ENCODE measurements at regions not wholly inside any gene's neighbourhood (a gene's known extent, or its start where the extent isn't known, plus 50 kb on each side); places are given as distances from the start of the nearest gene placed in this dataset.

- Mint-ChIP-seq H3K36me3 (no peaks in the 10 kb centered on the region), H3K27ac (no peak overlapping the region), H3K4me3 (no peak overlapping the region), H3K9me3 (no peaks in the 10 kb centered on the region), H3K4me1 (peaks cover 0 to 1% (median 0%) of the 10 kb centered on the region in 4 donors), H3K27me3 (peaks cover 0 to 29% (median 10%) of the 10 kb centered on the region in 5 donors)
- POLR2A ChIA-PET: no interaction called here
- ATAC-seq: no peak
- DNase-seq: no peak
These were observed 336.4 kb downstream of the EIPR1 start for GRCh38 chr2:3041246-3041645.

DNA sequence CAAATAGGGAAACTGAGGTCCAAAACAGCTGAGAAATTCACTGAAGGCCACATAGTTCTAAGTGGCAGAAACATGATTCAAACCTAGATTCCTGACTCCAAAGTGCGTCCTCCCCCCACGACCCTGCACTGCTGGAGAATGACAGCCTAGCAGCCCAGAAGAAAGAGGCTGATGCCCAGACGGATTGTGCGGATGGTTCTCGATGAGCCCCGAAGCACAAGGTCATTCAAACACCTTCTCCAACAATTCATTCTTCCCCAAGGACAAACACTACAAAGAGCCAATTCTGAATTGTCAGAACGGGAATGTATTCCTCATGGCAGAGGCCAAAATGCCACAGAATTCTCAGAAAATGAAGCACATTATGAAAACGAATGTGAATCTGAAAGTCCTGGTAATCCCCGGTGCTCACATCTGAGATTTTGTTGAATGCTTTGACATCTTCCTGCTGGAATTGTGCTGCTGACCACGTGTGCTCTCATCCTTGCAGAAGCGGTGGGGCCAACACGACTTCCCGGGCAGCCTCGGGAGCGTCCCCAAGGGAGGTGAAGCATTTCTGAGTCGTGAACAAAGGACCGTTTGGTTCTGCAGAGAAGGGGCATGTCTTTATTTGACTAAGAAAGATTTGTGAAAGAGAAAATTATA is 337.0 kb downstream of the EIPR1 start:
- Mint-ChIP-seq H3K4me1 (peaks cover 0 to 1% (median 0%) of the 10 kb centered on the region in 4 donors), H3K9me3 (no peaks in the 10 kb centered on the region), H3K27me3 (peaks cover 0 to 33% (median 10%) of the 10 kb centered on the region in 5 donors), H3K4me3 (no peak overlapping the region), H3K36me3 (no peaks in the 10 kb centered on the region), H3K27ac (no peak overlapping the region)
- POLR2A ChIA-PET: no interaction called here
- ATAC-seq (no peak), DNase-seq (no peak)

- ATAC-seq: no peak
- POLR2A ChIA-PET: no interaction called here
- Mint-ChIP-seq H3K9me3 (peaks cover 0 to 1% (median 0%) of the 10 kb centered on the region in 9 donors), H3K36me3 (no peaks in the 10 kb centered on the region), H3K27me3 (peaks cover 0 to 39% (median 10%) of the 10 kb centered on the region in 5 donors), H3K4me3 (no peak overlapping the region), H3K4me1 (peaks cover 0 to 2% (median 0%) of the 10 kb centered on the region in 4 donors), H3K27ac (no peak overlapping the region)
- no peak for DNase-seq
These were observed 337.6 kb downstream of the EIPR1 start for GRCh38 chr2:3040066-3040428.

DNA sequence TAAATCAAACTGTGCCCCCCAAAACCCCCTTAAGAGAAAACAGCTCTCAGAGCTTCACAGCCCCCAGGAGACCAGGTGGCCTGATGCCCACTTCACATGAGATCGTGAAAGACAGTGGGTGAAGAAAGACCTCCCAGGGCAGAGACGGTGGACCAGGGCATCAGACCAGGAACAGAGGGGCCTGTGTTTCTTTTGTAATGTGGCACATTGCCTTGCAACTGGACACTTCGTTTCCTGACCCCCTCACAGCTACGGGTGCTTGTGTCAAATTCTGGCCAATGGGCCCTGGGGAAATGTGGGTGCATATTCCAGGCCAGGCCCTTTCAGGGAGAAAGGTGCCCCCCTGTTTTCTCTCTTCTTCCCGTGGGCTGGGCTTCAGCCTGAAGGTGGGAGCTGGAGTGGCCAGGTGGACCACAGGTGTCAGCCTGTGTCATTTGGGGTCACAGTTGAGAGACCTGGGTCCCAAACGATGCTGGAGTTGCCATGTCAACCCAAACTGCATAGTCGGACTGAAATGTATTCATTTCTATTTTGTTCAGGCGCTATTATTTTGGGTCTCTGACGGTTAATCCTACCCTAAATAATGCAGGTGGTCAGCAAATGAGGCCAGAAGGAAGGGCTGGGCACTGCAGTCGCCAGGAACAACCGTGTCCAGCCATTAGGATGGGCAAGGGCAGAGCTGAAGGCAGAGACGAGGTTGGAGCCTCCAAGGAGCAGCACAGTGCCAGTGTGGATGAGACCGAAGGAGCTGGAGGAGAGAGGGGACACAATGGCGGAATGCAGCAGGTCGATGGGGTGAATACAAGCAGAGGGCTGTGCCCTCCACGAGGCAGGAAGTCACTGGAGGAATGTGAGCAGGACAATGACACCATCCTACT is 338.2 kb downstream of the EIPR1 start:
- no peak for DNase-seq
- Mint-ChIP-seq H3K36me3 (no peaks in the 10 kb centered on the region), H3K4me3 (no peak overlapping the region), H3K27ac (no peak overlapping the region), H3K9me3 (peaks cover 0 to 2% (median 0%) of the 10 kb centered on the region in 9 donors), H3K4me1 (peaks cover 0 to 3% (median 0%) of the 10 kb centered on the region in 4 donors), H3K27me3 (peaks cover 0 to 43% (median 10%) of the 10 kb centered on the region in 5 donors)
- POLR2A ChIA-PET: no interaction called here
- no peak for ATAC-seq

- ATAC-seq (no peak), DNase-seq (no peak)
- Mint-ChIP-seq H3K4me1 (peaks cover 0 to 3% (median 0%) of the 10 kb centered on the region in 4 donors), H3K9me3 (peaks cover 0 to 2% (median 0%) of the 10 kb centered on the region in 9 donors), H3K4me3 (no peak overlapping the region), H3K36me3 (no peaks in the 10 kb centered on the region), H3K27me3 (peaks cover 0 to 43% (median 10%) of the 10 kb centered on the region in 5 donors), H3K27ac (peak overlapping the region in 1 of 10 donors; percentile 53)
- POLR2A ChIA-PET: no interaction called here
These were observed 339.0 kb downstream of the EIPR1 start for GRCh38 chr2:3038636-3039035.

DNA sequence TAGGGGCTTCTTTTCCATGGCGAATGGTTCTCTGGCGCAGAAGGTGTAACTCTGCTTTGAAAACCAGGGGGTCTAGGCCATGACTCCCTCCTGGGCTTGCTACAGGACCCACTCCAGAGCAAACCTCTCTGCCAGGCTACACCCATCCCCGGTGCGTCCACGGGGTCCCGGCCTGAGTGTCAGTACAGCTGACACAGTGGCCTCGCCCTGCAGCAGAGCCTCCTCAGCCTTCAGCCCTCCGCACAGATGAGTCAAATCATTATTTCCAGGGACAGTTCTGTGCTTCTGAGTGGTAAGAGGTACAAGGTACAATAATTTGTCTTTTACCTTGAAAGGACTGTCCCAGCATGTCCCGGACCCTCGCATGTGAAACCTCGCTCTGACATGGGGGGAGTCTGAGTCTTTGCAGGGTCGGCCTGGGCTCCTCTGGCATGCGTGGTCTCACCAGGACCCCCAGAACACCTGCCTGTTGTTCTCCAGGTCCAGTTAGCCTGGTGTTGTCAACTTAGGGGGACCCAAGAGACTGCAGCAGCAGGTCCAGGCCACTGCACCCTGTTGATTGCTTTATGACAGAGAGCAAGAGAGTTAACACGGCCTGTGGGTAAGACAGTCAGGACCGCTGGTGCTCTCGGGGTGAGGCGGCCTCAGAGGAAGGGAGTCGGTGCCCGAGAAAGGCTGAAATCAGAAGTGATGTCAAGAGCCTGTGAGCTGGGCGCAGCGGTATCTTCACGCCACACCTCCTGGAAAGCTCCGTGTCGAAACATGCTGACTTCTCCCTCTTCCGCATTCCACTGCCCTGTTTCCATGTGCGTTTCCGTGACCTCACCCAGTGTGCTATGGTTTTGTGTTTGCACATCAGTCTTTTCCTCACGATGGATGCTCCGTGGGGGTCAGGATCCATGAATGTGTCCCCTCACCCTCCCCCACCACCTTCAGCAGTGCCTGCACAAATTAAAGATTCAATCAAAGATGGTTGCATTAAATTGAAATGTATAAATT is 340.1 kb downstream of the EIPR1 start:
- DNase-seq: no peak
- Mint-ChIP-seq H3K9me3 (peaks cover 0 to 6% (median 0%) of the 10 kb centered on the region in 9 donors), H3K4me3 (no peak overlapping the region), H3K4me1 (peaks cover 0 to 3% (median 0%) of the 10 kb centered on the region in 4 donors), H3K27ac (no peak overlapping the region), H3K36me3 (no peaks in the 10 kb centered on the region), H3K27me3 (peaks cover 0 to 43% (median 10%) of the 10 kb centered on the region in 5 donors)
- no peak for ATAC-seq
- POLR2A ChIA-PET: no interaction called here

DNA sequence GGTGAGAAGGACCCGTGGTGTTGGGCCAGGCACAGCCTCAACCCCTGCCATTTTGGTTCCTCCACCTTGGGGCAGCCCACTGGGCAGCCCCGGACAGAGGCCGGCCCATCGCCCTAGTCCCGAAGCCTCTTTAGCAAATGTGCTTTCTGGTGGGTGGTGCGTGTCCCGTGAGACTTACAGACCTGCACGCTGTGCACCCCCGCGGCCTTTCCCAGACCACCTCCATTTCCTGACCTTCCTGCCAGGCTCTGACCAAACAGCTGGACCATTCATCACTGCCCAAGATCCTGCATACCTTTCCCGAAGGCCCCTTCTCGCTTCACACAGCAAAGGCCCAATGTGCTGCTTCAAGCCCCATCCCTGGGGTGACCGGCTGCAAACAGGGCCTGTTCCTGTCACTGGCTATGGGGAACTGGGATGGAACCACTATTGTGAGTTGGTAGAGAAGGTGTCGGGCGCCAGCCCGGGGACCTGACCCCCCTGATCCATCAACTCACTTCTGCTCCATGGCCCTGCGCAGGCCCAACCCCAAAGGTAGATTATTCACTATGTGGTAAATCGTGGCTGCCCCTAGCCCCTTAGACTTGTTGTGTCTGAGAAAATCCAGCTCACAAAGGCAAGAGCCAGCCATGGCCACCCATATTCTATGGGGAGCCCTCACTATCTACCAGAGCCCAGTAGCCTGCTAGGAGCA is 341.0 kb downstream of the EIPR1 start:
- Mint-ChIP-seq H3K36me3 (no peaks in the 10 kb centered on the region), H3K27me3 (peaks cover 0 to 43% (median 10%) of the 10 kb centered on the region in 5 donors), H3K4me3 (no peak overlapping the region), H3K4me1 (peaks cover 0 to 3% (median 0%) of the 10 kb centered on the region in 4 donors), H3K27ac (no peak overlapping the region), H3K9me3 (peaks cover 0 to 15% (median 2%) of the 10 kb centered on the region in 9 donors)
- DNase-seq: no peak
- POLR2A ChIA-PET: no interaction called here
- no peak for ATAC-seq

- Mint-ChIP-seq H3K36me3 (no peaks in the 10 kb centered on the region), H3K4me1 (peaks cover 0 to 3% (median 0%) of the 10 kb centered on the region in 4 donors), H3K9me3 (peaks cover 0 to 15% (median 4%) of the 10 kb centered on the region in 9 donors), H3K27ac (peak overlapping the region in 2 of 10 donors; percentile 59 to 86), H3K4me3 (no peak overlapping the region), H3K27me3 (peaks cover 0 to 39% (median 8%) of the 10 kb centered on the region in 5 donors)
- ATAC-seq (no peak), DNase-seq (no peak)
- POLR2A ChIA-PET: no interaction called here
These were observed 342.1 kb downstream of the EIPR1 start for GRCh38 chr2:3035385-3036050.

- Mint-ChIP-seq H3K36me3 (peaks cover 0 to 4% (median 0%) of the 10 kb centered on the region in 3 donors), H3K4me3 (no peak overlapping the region), H3K27ac (peak overlapping the region in 1 of 10 donors; percentile 46), H3K27me3 (peaks cover 0 to 32% (median 3%) of the 10 kb centered on the region in 5 donors), H3K4me1 (peaks cover 0 to 3% (median 0%) of the 10 kb centered on the region in 4 donors), H3K9me3 (peaks cover 0 to 18% (median 4%) of the 10 kb centered on the region in 9 donors)
- POLR2A ChIA-PET: no interaction called here
- DNase-seq (no peak), ATAC-seq (no peak)
These were observed 342.8 kb downstream of the EIPR1 start for GRCh38 chr2:3034856-3035255.

- Mint-ChIP-seq H3K4me3 (no peak overlapping the region), H3K27me3 (peaks cover 0 to 28% (median 2%) of the 10 kb centered on the region in 5 donors), H3K27ac (no peak overlapping the region), H3K4me1 (peaks cover 0 to 3% (median 0%) of the 10 kb centered on the region in 4 donors), H3K9me3 (peaks cover 0 to 23% (median 7%) of the 10 kb centered on the region in 9 donors), H3K36me3 (peaks cover 0 to 5% (median 0%) of the 10 kb centered on the region in 3 donors)
- DNase-seq (no peak), ATAC-seq (no peak)
- POLR2A ChIA-PET: no interaction called here
These were observed 343.2 kb downstream of the EIPR1 start for GRCh38 chr2:3034396-3034795.

- H3K4me1 Mint-ChIP-seq: peaks cover 0 to 2% (median 0%) of the 10 kb centered on the region in 4 donors
- H3K9me3 Mint-ChIP-seq: peaks cover 0 to 23% (median 7%) of the 10 kb centered on the region in 9 donors
- ATAC-seq (no peak), DNase-seq (no peak)
- POLR2A ChIA-PET: no interaction called here
- H3K4me3 Mint-ChIP-seq: no peak overlapping the region
- no peak overlapping the region for H3K27ac Mint-ChIP-seq
- peaks cover 0 to 17% (median under 1%) of the 10 kb centered on the region in 5 donors for H3K27me3 Mint-ChIP-seq
- peaks cover 0 to 5% (median 0%) of the 10 kb centered on the region in 3 donors for H3K36me3 Mint-ChIP-seq
These were observed 344.3 kb downstream of the EIPR1 start for GRCh38 chr2:3033315-3033714.

Measured in naive thymus-derived CD8-positive, alpha-beta T cell (primary cell).